ENCODE measurements at regions not wholly inside any gene's neighbourhood (a gene's known extent, or its start where the extent isn't known, plus 50 kb on each side); places are given as distances from the start of the nearest gene placed in this dataset.

DNA sequence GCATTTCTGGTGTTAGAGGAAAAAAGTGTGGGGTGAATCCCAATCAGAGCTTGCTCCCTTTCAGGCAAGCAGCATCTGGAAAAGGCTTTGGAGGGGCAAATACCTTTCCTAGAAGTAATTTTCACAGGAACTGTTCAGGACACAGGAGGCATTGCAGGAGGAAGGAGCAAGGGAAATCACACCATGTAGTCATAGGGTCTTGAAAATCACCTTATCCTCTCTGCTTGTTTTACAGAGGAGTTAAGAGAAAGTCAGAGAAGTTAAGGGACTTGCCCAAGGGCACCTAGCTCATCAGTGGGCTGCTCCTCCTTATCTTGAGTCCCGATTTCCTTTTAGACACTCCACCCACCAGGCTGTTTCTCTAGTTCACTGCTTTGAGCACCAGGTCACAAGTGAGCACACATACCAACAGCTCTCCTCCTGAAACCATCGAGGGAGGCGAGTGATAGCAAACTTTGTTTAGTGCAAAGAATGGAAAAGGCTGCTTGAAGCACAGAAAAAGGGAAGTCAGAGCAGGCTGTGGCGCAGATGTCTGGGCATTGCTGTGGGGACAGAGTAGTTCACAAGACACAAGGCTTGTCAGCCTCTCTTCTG is 89.2 kb upstream of the CXCR4 start:
- no peaks in the 10 kb centered on the region for H3K36me3 Mint-ChIP-seq (ENCODE audit: low read depth)
- Histone ChIP-seq H3K4me3 (ENCODE audit: low read length) (no peak overlapping the region), H3K36me3 (ENCODE audit: insufficient read depth, low read length) (no peaks in the 10 kb centered on the region), H3K4me1 (ENCODE audit: insufficient read depth, low read length) (peaks cover 28% of the 10 kb centered on the region), H3K27me3 (ENCODE audit: control insufficient read depth in 1 of 2, insufficient read depth in 2 of 2, low read length in 2 of 2) (no peaks in the 10 kb centered on the region), H3K27ac (ENCODE audit: low read depth in 1 of 2, low read length in 2 of 2) (no peak overlapping the region), H3K9me3 (ENCODE audit: control insufficient read depth in 1 of 2, insufficient read depth in 1 of 2, low read length in 2 of 2) (peaks cover 0 to 7% of the 10 kb centered on the region in 2 experiments)
- H3K4me1 Mint-ChIP-seq (ENCODE audit: low read depth): peaks cover 35% of the 10 kb centered on the region
- H3K27ac Mint-ChIP-seq: no peak overlapping the region
- no peaks in the 10 kb centered on the region for H3K27me3 Mint-ChIP-seq
- ChIA-PET POLR2A (interaction anchor here (1.1 to 1.8 kb wide), 4 partner anchors 10 to 88 kb away, joined by 3 to 4 read pairs (median 4); no protein-coding TSS in a partner anchor), CTCF (interaction anchor here (1.3 kb wide), 1 partner anchor 116 kb away, joined by 3 read pairs; no protein-coding TSS in a partner anchor)
- ATAC-seq (ENCODE audit: poor library complexity) (no peak), DNase-seq (peak in 2 of 14 experiments; percentile 33 to 39)
- intact Hi-C loops (cut with DNase I, micrococcal nuclease): no loop called here
- TF ChIP-seq, protein P1, sequence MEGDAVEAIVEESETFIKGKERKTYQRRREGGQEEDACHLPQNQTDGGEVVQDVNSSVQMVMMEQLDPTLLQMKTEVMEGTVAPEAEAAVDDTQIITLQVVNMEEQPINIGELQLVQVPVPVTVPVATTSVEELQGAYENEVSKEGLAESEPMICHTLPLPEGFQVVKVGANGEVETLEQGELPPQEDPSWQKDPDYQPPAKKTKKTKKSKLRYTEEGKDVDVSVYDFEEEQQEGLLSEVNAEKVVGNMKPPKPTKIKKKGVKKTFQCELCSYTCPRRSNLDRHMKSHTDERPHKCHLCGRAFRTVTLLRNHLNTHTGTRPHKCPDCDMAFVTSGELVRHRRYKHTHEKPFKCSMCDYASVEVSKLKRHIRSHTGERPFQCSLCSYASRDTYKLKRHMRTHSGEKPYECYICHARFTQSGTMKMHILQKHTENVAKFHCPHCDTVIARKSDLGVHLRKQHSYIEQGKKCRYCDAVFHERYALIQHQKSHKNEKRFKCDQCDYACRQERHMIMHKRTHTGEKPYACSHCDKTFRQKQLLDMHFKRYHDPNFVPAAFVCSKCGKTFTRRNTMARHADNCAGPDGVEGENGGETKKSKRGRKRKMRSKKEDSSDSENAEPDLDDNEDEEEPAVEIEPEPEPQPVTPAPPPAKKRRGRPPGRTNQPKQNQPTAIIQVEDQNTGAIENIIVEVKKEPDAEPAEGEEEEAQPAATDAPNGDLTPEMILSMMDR (IDR thresholded peaks at IDR 0.05): no peak
- H3K9me3 Mint-ChIP-seq: peaks cover 4% of the 10 kb centered on the region
- H3K4me3 Mint-ChIP-seq: no peak overlapping the region

DNA sequence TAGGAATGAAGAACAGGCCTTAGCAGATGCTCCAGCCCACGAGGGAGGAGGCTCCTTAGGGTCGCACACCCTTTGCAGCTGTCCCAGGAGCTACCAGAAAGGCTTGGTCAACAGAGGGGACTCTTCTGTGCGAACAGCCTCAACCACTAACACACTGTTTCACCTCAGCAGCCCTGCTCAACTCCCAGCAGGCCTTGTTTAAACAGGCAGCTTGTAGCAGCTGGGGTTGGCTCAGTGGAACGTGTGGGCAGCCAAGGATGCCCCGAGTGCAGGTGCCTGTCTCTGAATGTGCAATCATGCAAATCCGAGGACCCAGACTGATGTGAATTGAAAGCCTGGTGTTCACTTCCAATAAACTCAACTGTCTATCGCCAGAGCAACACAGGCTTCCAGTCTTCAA is 88.7 kb upstream of the CXCR4 start:
- H3K27me3 ChIP-seq (ENCODE audit: control insufficient read depth in 1 of 2, insufficient read depth in 2 of 2, low read length in 2 of 2): no peaks in the 10 kb centered on the region
- intact Hi-C loops (cut with DNase I, micrococcal nuclease): no loop called here
- H3K36me3 ChIP-seq (ENCODE audit: insufficient read depth, low read length): no peaks in the 10 kb centered on the region
- no peaks in the 10 kb centered on the region for H3K27me3 Mint-ChIP-seq
- no peak overlapping the region for H3K4me3 Mint-ChIP-seq
- ChIA-PET POLR2A (interaction anchor here (1.4 to 1.8 kb wide), 2 partner anchors 11 to 88 kb away, joined by 3 to 4 read pairs; no protein-coding TSS in a partner anchor), CTCF (interaction anchor here (1.3 kb wide), 1 partner anchor 116 kb away, joined by 3 read pairs; no protein-coding TSS in a partner anchor)
- ATAC-seq (ENCODE audit: poor library complexity) (no peak), DNase-seq (no peak)
- TF ChIP-seq, protein P1 (IDR thresholded peaks at IDR 0.05): no peak
- H3K4me3 ChIP-seq (ENCODE audit: low read length): no peak overlapping the region
- no peak overlapping the region for H3K27ac ChIP-seq (ENCODE audit: low read depth in 1 of 2, low read length in 2 of 2)
- no peaks in the 10 kb centered on the region for H3K36me3 Mint-ChIP-seq (ENCODE audit: low read depth)
- H3K9me3 ChIP-seq (ENCODE audit: control insufficient read depth in 1 of 2, insufficient read depth in 1 of 2, low read length in 2 of 2): peaks cover 0 to 7% of the 10 kb centered on the region in 2 experiments
- peaks cover 4% of the 10 kb centered on the region for H3K9me3 Mint-ChIP-seq
- H3K27ac Mint-ChIP-seq: no peak overlapping the region
- peaks cover 23% of the 10 kb centered on the region for H3K4me1 ChIP-seq (ENCODE audit: insufficient read depth, low read length)
- peaks cover 30% of the 10 kb centered on the region for H3K4me1 Mint-ChIP-seq (ENCODE audit: low read depth)

DNA sequence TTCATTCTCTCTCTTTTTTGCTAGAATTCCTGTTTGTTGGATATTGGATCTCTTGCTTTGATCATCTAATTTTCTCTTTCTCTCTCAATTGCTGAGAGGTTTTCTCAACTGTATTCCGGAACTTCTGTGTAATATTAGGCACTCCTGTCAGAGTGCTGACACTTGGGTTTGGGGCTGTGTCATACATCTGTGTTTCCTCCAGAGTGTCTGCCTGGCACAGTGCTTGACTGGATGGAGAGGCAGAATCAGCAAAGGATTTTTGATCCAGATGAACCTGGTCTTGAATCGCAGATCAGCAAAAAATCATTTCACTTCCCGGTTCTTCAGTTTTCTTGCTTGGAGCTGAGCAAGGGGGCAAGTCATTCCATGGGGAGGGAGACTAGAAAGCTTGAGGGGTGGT is 87.7 kb upstream of the CXCR4 start:
- TF ChIP-seq, protein P1 (IDR thresholded peaks at IDR 0.05): no peak
- H3K4me3 ChIP-seq (ENCODE audit: low read length): no peak overlapping the region

More for the DNA sequence above, 87.7 kb upstream of the CXCR4 start:
- peaks cover 4% of the 10 kb centered on the region for H3K9me3 Mint-ChIP-seq
- peaks cover 20% of the 10 kb centered on the region for H3K4me1 Mint-ChIP-seq (ENCODE audit: low read depth)
- no peak overlapping the region for H3K4me3 Mint-ChIP-seq
- CTCF ChIA-PET: no interaction called here
- ATAC-seq (ENCODE audit: poor library complexity) (no peak), DNase-seq (no peak)
- no peaks in the 10 kb centered on the region for H3K27me3 Mint-ChIP-seq
- H3K36me3 ChIP-seq (ENCODE audit: insufficient read depth, low read length): no peaks in the 10 kb centered on the region
- peaks cover 13% of the 10 kb centered on the region for H3K4me1 ChIP-seq (ENCODE audit: insufficient read depth, low read length)
- intact Hi-C loops (cut with DNase I, micrococcal nuclease): no loop called here
- no peaks in the 10 kb centered on the region for H3K36me3 Mint-ChIP-seq (ENCODE audit: low read depth)
- peaks cover 0 to 7% of the 10 kb centered on the region in 2 experiments for H3K9me3 ChIP-seq (ENCODE audit: control insufficient read depth in 1 of 2, insufficient read depth in 1 of 2, low read length in 2 of 2)
- no peaks in the 10 kb centered on the region for H3K27me3 ChIP-seq (ENCODE audit: control insufficient read depth in 1 of 2, insufficient read depth in 2 of 2, low read length in 2 of 2)
- H3K27ac ChIP-seq (ENCODE audit: low read depth in 1 of 2, low read length in 2 of 2): no peak overlapping the region
- POLR2A ChIA-PET: no interaction called here
- no peak overlapping the region for H3K27ac Mint-ChIP-seq
